ENCODE measurements at regions not wholly inside any gene's neighbourhood (a gene's known extent, or its start where the extent isn't known, plus 50 kb on each side); places are given as distances from the start of the nearest gene placed in this dataset.
"Not testable (repeated sequence)": the region's sequence is repeated elsewhere in the genome, so short reads cannot be mapped to it uniquely, and the experiment has no call there.

GRCh38 chr13:94837056-94837455 lies 124.7 kb upstream of the SOX21 start:
- not testable (repeated sequence) for TF ChIP-seq CTCF, POLR2A (IDR thresholded peaks at IDR 0.05)
